Fibroblast of the aortic adventitia (primary cell): ENCODE measurements at regions not wholly inside any gene's neighbourhood (a gene's known extent, or its start where the extent isn't known, plus 50 kb on each side); places are given as distances from the start of the nearest gene placed in this dataset.

ENCODE experiments used
- DNase-seq: peaks from one replicate; pipeline ENCODE4 v3.0.0-alpha.2; 2010; ENCODE audit warnings: low read depth
- H3K4me3 ChIP-seq: 2 replicates; pipeline ENCODE4 v1.5.1; 2011; ENCODE audit warnings: low read depth, mild to moderate bottlenecking, control low read depth, low read length, moderate library complexity
- CTCF ChIP-seq: IDR thresholded peaks from 2 replicates; pipeline ENCODE4 v1.5.1; 2011; ENCODE audit warnings: mild to moderate bottlenecking, low read length, control low read depth, inconsistent platforms; ENCODE audit not compliant: insufficient read depth

- TF ChIP-seq CTCF = no peak
- no peak overlapping the region for H3K4me3 ChIP-seq
- peak; percentile 60 for DNase-seq
These were observed 87.8 kb upstream of the TJP1 start for GRCh38 chr15:29910068-29910467.

GRCh38 chr15:29904757-29905417 lies 82.6 kb upstream of the TJP1 start:
- DNase-seq = peak; percentile 53
- TF ChIP-seq CTCF = no peak
- no peak overlapping the region for H3K4me3 ChIP-seq

- DNase-seq = no peak
- no peak for TF ChIP-seq CTCF
- H3K4me3 ChIP-seq = no peak overlapping the region
These were observed 81.7 kb upstream of the TJP1 start for GRCh38 chr15:29903785-29904464.

- DNase-seq = no peak
- H3K4me3 ChIP-seq = no peak overlapping the region
- no peak for TF ChIP-seq CTCF
These were observed 80.8 kb upstream of the TJP1 start for GRCh38 chr15:29903028-29903427.

GRCh38 chr15:29900237-29901189 lies 78.2 kb upstream of the TJP1 start:
- no peak for DNase-seq
- no peak overlapping the region for H3K4me3 ChIP-seq
- no peak for TF ChIP-seq CTCF

GRCh38 chr15:29896062-29896461 lies 73.8 kb upstream of the TJP1 start:
- no peak overlapping the region for H3K4me3 ChIP-seq
- no peak for TF ChIP-seq CTCF
- no peak for DNase-seq
